ENCODE measurements at regions not wholly inside any gene's neighbourhood (a gene's known extent, or its start where the extent isn't known, plus 50 kb on each side); places are given as distances from the start of the nearest gene placed in this dataset.

GRCh38 chr4:161303551-161303950, 860.2 kb downstream of the FSTL5 start:
- H3K27ac ChIP-seq = no peak overlapping the region
- no peak for DNase-seq
- H3K36me3 ChIP-seq = no peaks in the 10 kb centered on the region
- no peak overlapping the region for H3K4me3 ChIP-seq
- 62 to 83% (median 72%) methylated on average over 2 of the region's 2 CpGs for WGBS, 5 donors
- TF ChIP-seq POLR2AphosphoS5 (IDR thresholded peaks at IDR 0.05) (no peak), CTCF (IDR thresholded peaks at IDR 0.05 in 8 of 11, conservative IDR thresholded peaks at IDR 0.05 in 3 of 11) (no peak), POLR2A (IDR thresholded peaks at IDR 0.05) (no peak)
- H3K4me1 ChIP-seq = no peaks in the 10 kb centered on the region
- H3K27me3 ChIP-seq (replicated peaks in 1 of 7) = no peaks in the 10 kb centered on the region
- intact Hi-C loops (cut with DNase I; ENCODE audit: low total_unique reads) = no loop called here
- peaks cover 0 to 28% (median 12%) of the 10 kb centered on the region in 8 donors for H3K9me3 ChIP-seq

DNA sequence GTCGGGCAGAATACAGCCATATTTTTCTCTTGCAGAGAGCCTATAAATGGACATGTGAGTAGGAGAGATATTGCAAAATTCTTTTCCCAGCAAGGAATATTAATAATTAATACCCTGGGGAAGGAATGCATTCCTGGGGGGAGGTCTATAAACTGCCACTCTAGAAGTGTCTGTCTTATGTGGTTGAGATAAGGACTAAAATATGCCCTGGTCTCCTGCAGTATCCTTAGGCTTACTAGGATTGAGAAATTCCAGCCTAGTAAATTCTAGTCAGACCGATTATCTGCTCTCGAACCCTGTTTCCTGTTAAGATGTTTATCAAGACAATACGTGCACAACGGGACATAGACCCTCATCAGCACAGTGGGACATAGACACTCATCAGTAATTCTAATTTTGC, 872.6 kb downstream of the FSTL5 start:
- Histone ChIP-seq H3K27ac (no peak overlapping the region), H3K4me3 (no peak overlapping the region), H3K9me3 (peaks cover 0 to 52% (median 35%) of the 10 kb centered on the region in 8 donors), H3K4me1 (no peaks in the 10 kb centered on the region), H3K36me3 (no peaks in the 10 kb centered on the region), H3K27me3 (replicated peaks in 1 of 7) (no peaks in the 10 kb centered on the region)
- WGBS, 5 donors = 48 to 95% (median 65%) methylated on average over 5 of the region's 5 CpGs
- TF ChIP-seq POLR2A (IDR thresholded peaks at IDR 0.05) (no peak), CTCF (IDR thresholded peaks at IDR 0.05 in 8 of 11, conservative IDR thresholded peaks at IDR 0.05 in 3 of 11) (no peak), POLR2AphosphoS5 (IDR thresholded peaks at IDR 0.05) (no peak)
- no peak for DNase-seq
- intact Hi-C loops (cut with DNase I; ENCODE audit: low total_unique reads) = no loop called here

- Histone ChIP-seq H3K27me3 (replicated peaks in 1 of 7) (no peaks in the 10 kb centered on the region), H3K4me3 (no peak overlapping the region), H3K9me3 (peaks cover 0 to 44% (median 28%) of the 10 kb centered on the region in 8 donors), H3K4me1 (no peaks in the 10 kb centered on the region), H3K27ac (no peak overlapping the region), H3K36me3 (no peaks in the 10 kb centered on the region)
- no peak for DNase-seq
- TF ChIP-seq POLR2A (IDR thresholded peaks at IDR 0.05) (no peak), POLR2AphosphoS5 (IDR thresholded peaks at IDR 0.05) (no peak), CTCF (IDR thresholded peaks at IDR 0.05 in 8 of 11, conservative IDR thresholded peaks at IDR 0.05 in 3 of 11) (no peak)
- intact Hi-C loops (cut with DNase I; ENCODE audit: low total_unique reads) = no loop called here
- WGBS, 5 donors = 71 to 89% (median 81%) methylated on average over 6 of the region's 6 CpGs
These were observed 876.0 kb downstream of the FSTL5 start for GRCh38 chr4:161287678-161288352.

DNA sequence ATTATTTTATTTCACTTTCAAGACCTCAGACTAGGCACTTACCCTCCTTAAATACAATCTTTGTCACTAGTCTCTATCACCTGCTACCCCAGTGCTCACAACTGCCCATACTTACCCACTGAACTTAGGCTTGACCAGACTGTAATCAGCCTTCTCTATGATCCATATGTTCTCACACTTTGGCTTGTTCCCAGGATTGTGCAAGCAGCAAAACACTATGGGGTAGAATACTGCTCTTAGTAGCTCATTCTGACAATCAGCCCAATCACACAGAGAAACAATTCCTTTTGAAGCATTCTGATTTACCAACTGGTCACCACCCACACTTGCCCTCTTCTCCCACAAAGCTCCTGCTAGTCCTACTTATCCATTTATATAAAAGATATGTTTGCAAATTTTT, 878.3 kb downstream of the FSTL5 start:
- H3K4me3 ChIP-seq = no peak overlapping the region
- H3K4me1 ChIP-seq = no peaks in the 10 kb centered on the region
- H3K9me3 ChIP-seq = peaks cover 0 to 26% (median 12%) of the 10 kb centered on the region in 8 donors
- no peaks in the 10 kb centered on the region for H3K36me3 ChIP-seq
- no peaks in the 10 kb centered on the region for H3K27me3 ChIP-seq (replicated peaks in 1 of 7)
- DNase-seq = no peak
- intact Hi-C loops (cut with DNase I; ENCODE audit: low total_unique reads) = no loop called here
- no peak overlapping the region for H3K27ac ChIP-seq
- TF ChIP-seq POLR2A (IDR thresholded peaks at IDR 0.05) = no peak
- no peak for TF ChIP-seq CTCF (IDR thresholded peaks at IDR 0.05 in 8 of 11, conservative IDR thresholded peaks at IDR 0.05 in 3 of 11)
- no peak for TF ChIP-seq POLR2AphosphoS5 (IDR thresholded peaks at IDR 0.05)

Data from spleen (tissue), 11 donors.